WERI-Rb-1 (cell line): ENCODE measurements at regions not wholly inside any gene's neighbourhood (a gene's known extent, or its start where the extent isn't known, plus 50 kb on each side); places are given as distances from the start of the nearest gene placed in this dataset.

Experiments
- DNase-seq: peaks from one replicate; pipeline ENCODE4 v3.0.0-alpha.2; 2020
- H3K27ac ChIP-seq: fragments of 250-450 bp; sonication (Bioruptor Pico); 2 replicates; pipeline ENCODE4 v1.5.1; 2020; ENCODE audit warnings: mild to moderate bottlenecking, moderate library complexity
- H3K27me3 ChIP-seq: fragments of 250-450 bp; sonication (Bioruptor Pico); 2 replicates; pipeline ENCODE4 v1.5.1; 2021; ENCODE audit warnings: mild to moderate bottlenecking, low read depth, moderate library complexity; ENCODE audit not compliant: insufficient read depth, severe bottlenecking
- H3K36me3 ChIP-seq: fragments of 250-450 bp; sonication (Bioruptor Pico); 2 replicates; pipeline ENCODE4 v1.5.1; 2020; ENCODE audit warnings: mild to moderate bottlenecking, moderate library complexity
- H3K4me3 ChIP-seq: 2 replicates; pipeline ENCODE4 v1.5.1; 2011; ENCODE audit warnings: low read depth, mild to moderate bottlenecking, control low read depth, low read length
- H3K9me3 ChIP-seq: fragments of 250-450 bp; sonication (Bioruptor Pico); 2 replicates; pipeline ENCODE4 v1.5.1; 2021; ENCODE audit warnings: mild to moderate bottlenecking, moderate library complexity; ENCODE audit not compliant: severe bottlenecking
- CTCF ChIP-seq: IDR thresholded peaks from 2 replicates; pipeline ENCODE4 v1.5.1; 2011; ENCODE audit warnings: low read depth, mild to moderate bottlenecking, control low read depth, inconsistent platforms, low read length

GRCh38 chr10:78849731-78850130, 219.0 kb upstream of the ZMIZ1 start:
- Histone ChIP-seq H3K4me3 (no peak overlapping the region), H3K9me3 (no peaks in the 10 kb centered on the region), H3K27me3 (no peaks in the 10 kb centered on the region), H3K36me3 (no peaks in the 10 kb centered on the region), H3K27ac (no peak overlapping the region)
- DNase-seq: no peak
- TF ChIP-seq CTCF: no peak

- Histone ChIP-seq H3K27ac (no peak overlapping the region), H3K4me3 (no peak overlapping the region), H3K9me3 (no peaks in the 10 kb centered on the region), H3K36me3 (no peaks in the 10 kb centered on the region), H3K27me3 (no peaks in the 10 kb centered on the region)
- no peak for DNase-seq
- no peak for TF ChIP-seq CTCF
Observed at GRCh38 chr10:78850644-78851435, 217.9 kb upstream of the ZMIZ1 start.

- H3K4me3 ChIP-seq: no peak overlapping the region
- H3K27ac ChIP-seq: no peak overlapping the region
- H3K9me3 ChIP-seq: no peaks in the 10 kb centered on the region
- DNase-seq: no peak
- TF ChIP-seq CTCF: no peak
- no peaks in the 10 kb centered on the region for H3K36me3 ChIP-seq
- no peaks in the 10 kb centered on the region for H3K27me3 ChIP-seq
Observed at GRCh38 chr10:78851647-78852046, 217.1 kb upstream of the ZMIZ1 start.

- TF ChIP-seq CTCF: peak; percentile 58; the same call in 1 of the 2 replicates
- H3K4me3 ChIP-seq: no peak overlapping the region
- no peak overlapping the region for H3K27ac ChIP-seq
- DNase-seq: peak; percentile 40
- H3K27me3 ChIP-seq: no peaks in the 10 kb centered on the region
- H3K36me3 ChIP-seq: no peaks in the 10 kb centered on the region
- H3K9me3 ChIP-seq: no peaks in the 10 kb centered on the region
Observed at GRCh38 chr10:78852466-78853240, 216.1 kb upstream of the ZMIZ1 start.

GRCh38 chr10:78853864-78854263, 214.9 kb upstream of the ZMIZ1 start:
- Histone ChIP-seq H3K4me3 (no peak overlapping the region), H3K36me3 (no peaks in the 10 kb centered on the region), H3K27me3 (no peaks in the 10 kb centered on the region), H3K27ac (no peak overlapping the region), H3K9me3 (no peaks in the 10 kb centered on the region)
- DNase-seq: no peak
- no peak for TF ChIP-seq CTCF
